CD14-positive monocyte (primary cell): ENCODE measurements at regions not wholly inside any gene's neighbourhood (a gene's known extent, or its start where the extent isn't known, plus 50 kb on each side); places are given as distances from the start of the nearest gene placed in this dataset.

Experiments
- DNase-seq, 3 donors: peaks; one replicate each; pipeline ENCODE4 v3.0.0-alpha.2; 2011 to 2022
- H2AFZ ChIP-seq: 2 replicates; pipeline ENCODE4 v1.6.0; 2012; ENCODE audit warnings: mild to moderate bottlenecking, low read depth, low read length, inconsistent platforms; ENCODE audit not compliant: insufficient read depth, poor library complexity, severe bottlenecking
- H3K27ac ChIP-seq, 2 donors: 1 replicate in 1 of 2; 2 replicates in 1 of 2; pipeline ENCODE4 v1.5.1; 2012 to 2013; ENCODE audit warnings: low read length in 2 of 2, control low read depth in 1 of 2, inconsistent platforms in 1 of 2, low read depth in 1 of 2, mild to moderate bottlenecking in 1 of 2
- H3K27me3 ChIP-seq, 2 donors: one replicate each; pipeline versions ENCODE4 v1.6.0 to v1.6.1; 2011 to 2013; ENCODE audit warnings: low read length in 2 of 2; ENCODE audit not compliant: control insufficient read depth in 2 of 2, insufficient read depth in 2 of 2
- H3K36me3 ChIP-seq, 2 donors: replicated peaks in 1 of 2; 1 replicate in 1 of 2; 2 replicates in 1 of 2; pipeline versions ENCODE4 v1.5.1 to v1.6.1; 2012 to 2013; ENCODE audit warnings: low read length in 2 of 2, control low read depth in 1 of 2, inconsistent platforms in 1 of 2, mild to moderate bottlenecking in 1 of 2; ENCODE audit not compliant: insufficient read depth in 2 of 2, control insufficient read depth in 1 of 2
- H3K4me1 ChIP-seq, 2 donors: 1 replicate in 1 of 2; 2 replicates in 1 of 2; pipeline versions ENCODE4 v1.5.1 to v1.6.1; 2012 to 2013; ENCODE audit warnings: low read length in 2 of 2, control low read depth in 1 of 2, inconsistent platforms in 1 of 2, mild to moderate bottlenecking in 1 of 2, moderate library complexity in 1 of 2; ENCODE audit not compliant: insufficient read depth in 2 of 2, control insufficient read depth in 1 of 2
- H3K4me2 ChIP-seq: replicated peaks from 2 replicates; pipeline ENCODE3; 2012; ENCODE audit warnings: low read length, moderate library complexity, mild to moderate bottlenecking; ENCODE audit not compliant: poor library complexity, severe bottlenecking; ENCODE audit errors: extremely low read depth
- H3K4me3 ChIP-seq, 3 experiments: fragments of 200-600 bp in 1 of 3; sonication (generic) in 1 of 3; replicated peaks in 1 of 3; 1 replicate in 2 of 3; 2 replicates in 1 of 3; pipeline ENCODE4 v1.5.1; 2011 to 2013; ENCODE audit warnings: low read length in 3 of 3, mild to moderate bottlenecking in 3 of 3, control low read depth in 2 of 3, low read depth in 2 of 3, inconsistent platforms in 1 of 3, moderate library complexity in 1 of 3
- H3K79me2 ChIP-seq: 2 replicates; pipeline ENCODE4 v1.6.0; 2012; ENCODE audit warnings: mild to moderate bottlenecking, control low read depth, inconsistent platforms, low read length, moderate library complexity; ENCODE audit not compliant: insufficient read depth
- H3K9ac ChIP-seq: 2 replicates; pipeline ENCODE4 v1.6.0; 2017; ENCODE audit warnings: low read length, mild to moderate bottlenecking; ENCODE audit not compliant: insufficient read depth, poor library complexity, severe bottlenecking
- H3K9me3 ChIP-seq, 2 donors: replicated peaks in 1 of 2; 1 replicate in 1 of 2; 2 replicates in 1 of 2; pipeline versions ENCODE4 v1.5.1 to v1.6.1; 2012 to 2013; ENCODE audit warnings: low read length in 2 of 2, control low read depth in 1 of 2; ENCODE audit not compliant: control insufficient read depth in 1 of 2, insufficient read depth in 1 of 2
- H4K20me1 ChIP-seq: 2 replicates; pipeline ENCODE4 v1.6.0; 2012; ENCODE audit warnings: mild to moderate bottlenecking, low read length, control low read depth, moderate library complexity; ENCODE audit not compliant: insufficient read depth
- H3K27ac Mint-ChIP-seq, 7 donors: one replicate each; pipeline ENCODE4 v1.8.0; 2020; ENCODE audit warnings: mild to moderate bottlenecking in 7 of 7, mixed read lengths in 7 of 7, moderate library complexity in 6 of 7, inconsistent platforms in 2 of 7
- H3K27me3 Mint-ChIP-seq, 3 donors: one replicate each; pipeline ENCODE4 v1.8.0; 2021 to 2022; ENCODE audit warnings: low read depth in 3 of 3, mild to moderate bottlenecking in 3 of 3, mixed read lengths in 3 of 3, moderate library complexity in 3 of 3, inconsistent platforms in 1 of 3
- H3K36me3 Mint-ChIP-seq, 2 donors: one replicate each; pipeline ENCODE4 v1.8.0; 2020; ENCODE audit warnings: mixed read lengths in 2 of 2, inconsistent platforms in 1 of 2, mild to moderate bottlenecking in 1 of 2
- H3K4me1 Mint-ChIP-seq: one replicate; pipeline ENCODE4 v1.8.0; 2020; ENCODE audit warnings: mild to moderate bottlenecking, mixed read lengths
- H3K4me3 Mint-ChIP-seq, 2 donors: one replicate each; pipeline ENCODE4 v1.8.0; 2020; ENCODE audit warnings: mild to moderate bottlenecking in 2 of 2, mixed read lengths in 2 of 2, moderate library complexity in 1 of 2
- H3K9me3 Mint-ChIP-seq, 7 donors: one replicate each; pipeline ENCODE4 v1.8.0; 2020 to 2022; ENCODE audit warnings: mixed read lengths in 7 of 7, mild to moderate bottlenecking in 6 of 7, moderate library complexity in 6 of 7, inconsistent platforms in 2 of 7
- WGBS: methylation state at CpG from one replicate; pipeline ENCODE4 v1.1.5; 2013; ENCODE audit warnings: missing lambda C conversion rate; ENCODE audit not compliant: insufficient coverage; 5-methylcytosine and 5-hydroxymethylcytosine counted together
- intact Hi-C, 2 donors: fragments of 100-400 bp; cut with micrococcal nuclease; formaldehyde crosslinking; loops; one replicate each; pipeline versions ENCODE4 v1.15.0 to v1.15.1; 2023
- TF ChIP-seq, protein P1 (sequence below): fragments of 200-600 bp; IDR thresholded peaks from one replicate; pipeline ENCODE4 v1.8.0; 2022; ENCODE audit warnings: antibody characterized with exemption, mild to moderate bottlenecking

DNA sequence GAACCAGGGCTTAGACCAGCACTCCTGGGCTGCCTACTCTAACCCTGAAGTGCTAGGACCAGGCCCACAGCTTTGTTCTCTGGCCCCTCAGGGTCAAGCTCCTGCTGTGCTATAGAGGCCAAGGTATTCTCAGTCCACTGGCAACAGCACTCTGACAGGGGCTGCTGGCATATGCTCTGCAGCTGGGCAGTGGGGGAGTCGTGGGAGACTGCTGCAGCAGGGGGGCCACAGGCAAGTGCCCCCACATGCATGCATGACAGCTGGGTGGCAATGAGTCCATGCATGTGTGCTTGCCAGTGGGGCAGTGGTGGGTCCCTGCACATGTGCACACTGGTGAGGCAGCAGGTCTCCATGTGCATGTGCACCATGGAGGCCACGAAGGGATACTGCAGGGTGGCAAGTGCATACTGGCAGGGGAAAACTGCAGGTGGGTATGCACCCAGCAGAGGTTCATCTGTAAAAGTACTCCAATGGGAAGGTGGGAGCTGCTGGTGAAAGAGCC is 364.9 kb upstream of the IRAK1BP1 start:
- Mint-ChIP-seq H3K4me1 (no peaks in the 10 kb centered on the region), H3K9me3 (peaks cover 3 to 16% (median 12%) of the 10 kb centered on the region in 7 donors), H3K4me3 (no peak overlapping the region), H3K27me3 (no peaks in the 10 kb centered on the region), H3K36me3 (no peaks in the 10 kb centered on the region), H3K27ac (no peak overlapping the region)
- no peak overlapping the region for H3K4me2 ChIP-seq
- no peak for DNase-seq
- H3K27me3 ChIP-seq: no peaks in the 10 kb centered on the region
- TF ChIP-seq, protein P1, sequence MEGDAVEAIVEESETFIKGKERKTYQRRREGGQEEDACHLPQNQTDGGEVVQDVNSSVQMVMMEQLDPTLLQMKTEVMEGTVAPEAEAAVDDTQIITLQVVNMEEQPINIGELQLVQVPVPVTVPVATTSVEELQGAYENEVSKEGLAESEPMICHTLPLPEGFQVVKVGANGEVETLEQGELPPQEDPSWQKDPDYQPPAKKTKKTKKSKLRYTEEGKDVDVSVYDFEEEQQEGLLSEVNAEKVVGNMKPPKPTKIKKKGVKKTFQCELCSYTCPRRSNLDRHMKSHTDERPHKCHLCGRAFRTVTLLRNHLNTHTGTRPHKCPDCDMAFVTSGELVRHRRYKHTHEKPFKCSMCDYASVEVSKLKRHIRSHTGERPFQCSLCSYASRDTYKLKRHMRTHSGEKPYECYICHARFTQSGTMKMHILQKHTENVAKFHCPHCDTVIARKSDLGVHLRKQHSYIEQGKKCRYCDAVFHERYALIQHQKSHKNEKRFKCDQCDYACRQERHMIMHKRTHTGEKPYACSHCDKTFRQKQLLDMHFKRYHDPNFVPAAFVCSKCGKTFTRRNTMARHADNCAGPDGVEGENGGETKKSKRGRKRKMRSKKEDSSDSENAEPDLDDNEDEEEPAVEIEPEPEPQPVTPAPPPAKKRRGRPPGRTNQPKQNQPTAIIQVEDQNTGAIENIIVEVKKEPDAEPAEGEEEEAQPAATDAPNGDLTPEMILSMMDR: no peak
- intact Hi-C loops: no loop called here
- WGBS: 72% methylated on average over 2 of the region's 2 CpGs
- no peaks in the 10 kb centered on the region for H3K36me3 ChIP-seq
- no peaks in the 10 kb centered on the region for H3K4me1 ChIP-seq
- H2AFZ ChIP-seq: no peak overlapping the region
- no peak overlapping the region for H3K9ac ChIP-seq
- H3K9me3 ChIP-seq: peaks cover 17 to 22% of the 10 kb centered on the region in 2 donors
- no peak overlapping the region for H3K27ac ChIP-seq
- H4K20me1 ChIP-seq: no peaks in the 10 kb centered on the region
- no peaks in the 10 kb centered on the region for H3K79me2 ChIP-seq
- no peak overlapping the region for H3K4me3 ChIP-seq

DNA sequence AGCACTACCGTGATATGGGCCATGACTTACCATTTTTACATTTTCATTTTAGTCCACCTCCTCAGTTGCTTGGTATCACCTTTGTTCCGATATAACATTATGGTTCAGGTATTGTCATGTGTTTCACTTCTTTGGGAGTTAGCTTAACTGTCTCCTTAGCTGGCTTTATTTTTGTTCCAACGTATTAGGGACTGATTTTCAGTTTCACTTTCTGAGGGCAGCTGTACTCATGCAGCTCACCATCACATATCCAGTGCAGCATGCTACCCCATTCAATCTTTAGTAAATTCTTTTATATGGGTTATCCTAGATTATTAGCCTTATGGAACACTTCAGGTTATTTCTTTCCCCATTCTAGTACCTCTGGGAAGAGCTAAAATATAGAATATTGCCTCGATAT is 362.2 kb upstream of the IRAK1BP1 start:
- WGBS: no CpG with 5 or more reads among the region's 4 CpGs
- intact Hi-C loops: no loop called here
- no peaks in the 10 kb centered on the region for H3K36me3 Mint-ChIP-seq

More for the DNA sequence above, 362.2 kb upstream of the IRAK1BP1 start:
- no peak for DNase-seq
- Histone ChIP-seq H3K9me3 (peaks cover 27 to 28% of the 10 kb centered on the region in 2 donors), H3K79me2 (no peaks in the 10 kb centered on the region), H3K4me2 (no peak overlapping the region), H4K20me1 (no peaks in the 10 kb centered on the region), H3K9ac (no peak overlapping the region), H3K4me1 (no peaks in the 10 kb centered on the region), H2AFZ (no peak overlapping the region), H3K27ac (no peak overlapping the region), H3K4me3 (no peak overlapping the region), H3K27me3 (no peaks in the 10 kb centered on the region), H3K36me3 (no peaks in the 10 kb centered on the region)
- TF ChIP-seq, protein P1: no peak
- peaks cover 8 to 27% (median 12%) of the 10 kb centered on the region in 7 donors for H3K9me3 Mint-ChIP-seq
- no peak overlapping the region for H3K4me3 Mint-ChIP-seq
- H3K27ac Mint-ChIP-seq: no peak overlapping the region
- no peaks in the 10 kb centered on the region for H3K27me3 Mint-ChIP-seq
- H3K4me1 Mint-ChIP-seq: no peaks in the 10 kb centered on the region
